IMR-90 (cell line): ENCODE measurements at regions not wholly inside any gene's neighbourhood (a gene's known extent, or its start where the extent isn't known, plus 50 kb on each side); places are given as distances from the start of the nearest gene placed in this dataset.

Experiments
- ATAC-seq: fragments of 200-7000 bp; cut with Tn5 transposase; 2 replicates; pipeline ENCODE4 v1.9.1; 2020; ENCODE audit warnings: low read depth, mild to moderate bottlenecking, moderate library complexity
- BruUV-seq: library from RNA; stranded (reverse); fragments of 400-500 nt; replicated peaks from 2 replicates; lab custom pipeline; 2021; lab: Mats Ljungman, UMichigan
- CTCF ChIA-PET: fragments of 300-600 bp; formaldehyde crosslinking; extraction: SDS; loops from one replicate; lab custom pipeline; 2021; ENCODE audit warnings: antibody characterized with exemption; lab: Yijun Ruan, JAX
- POLR2A ChIA-PET: fragments of 300-600 bp; sonication (Branson Sonifier 250); formaldehyde crosslinking; loops from one replicate; lab custom pipeline; 2022; ENCODE audit warnings: antibody characterized with exemption; ENCODE audit not compliant: unreplicated experiment; lab: Charles Lee
- DNase-seq: peaks from one replicate; pipeline ENCODE4 v3.0.0; 2013
- H2AFZ ChIP-seq: replicated peaks from 2 replicates; pipeline ENCODE3; 2013; ENCODE audit warnings: low read length, mild to moderate bottlenecking; ENCODE audit not compliant: poor library complexity
- H2AK5ac ChIP-seq: 2 replicates; pipeline ENCODE4 v1.6.1; 2013; ENCODE audit warnings: low read depth, low read length, inconsistent platforms
- H2AK9ac ChIP-seq: replicated peaks from 2 replicates; pipeline ENCODE3; 2013; ENCODE audit warnings: mild to moderate bottlenecking, low read depth, low read length, moderate library complexity; ENCODE audit not compliant: poor library complexity
- H2BK120ac ChIP-seq: 2 replicates; pipeline ENCODE4 v1.6.1; 2013; ENCODE audit warnings: low read depth, low read length, inconsistent platforms
- H2BK15ac ChIP-seq: 3 replicates; pipeline ENCODE4 v1.6.1; 2013; ENCODE audit warnings: low read depth, low read length, inconsistent platforms
- H2BK20ac ChIP-seq: 2 replicates; pipeline ENCODE4 v1.6.1; 2013; ENCODE audit warnings: low read depth, mild to moderate bottlenecking, inconsistent platforms, low read length, moderate library complexity
- H2BK5ac ChIP-seq: 2 replicates; pipeline ENCODE4 v1.6.1; 2013; ENCODE audit warnings: mild to moderate bottlenecking, low read depth, low read length, inconsistent platforms; ENCODE audit not compliant: poor library complexity, severe bottlenecking
- H3K14ac ChIP-seq: replicated peaks from 2 replicates; pipeline ENCODE4 v1.6.1; 2013; ENCODE audit warnings: low read depth, low read length, inconsistent platforms
- H3K18ac ChIP-seq: 2 replicates; pipeline ENCODE4 v1.6.1; 2013; ENCODE audit warnings: low read depth, low read length, control low read depth
- H3K23ac ChIP-seq: 2 replicates; pipeline ENCODE4 v1.6.1; 2013; ENCODE audit warnings: low read depth, low read length, inconsistent platforms
- H3K27ac ChIP-seq: 2 replicates; pipeline ENCODE4 v1.5.1; 2013; ENCODE audit warnings: mild to moderate bottlenecking, control low read depth, low read length; ENCODE audit not compliant: insufficient read depth
- H3K27me3 ChIP-seq: 2 replicates; pipeline ENCODE4 v1.6.1; 2013; ENCODE audit warnings: low read length; ENCODE audit not compliant: control insufficient read depth, insufficient read depth
- H3K36me3 ChIP-seq: 2 replicates; pipeline ENCODE4 v1.6.1; 2013; ENCODE audit warnings: low read length, mixed read lengths; ENCODE audit not compliant: control insufficient read depth, insufficient read depth
- H3K4ac ChIP-seq: 2 replicates; pipeline ENCODE4 v1.6.1; 2013; ENCODE audit warnings: low read depth, low read length, inconsistent platforms
- H3K4me1 ChIP-seq: 2 replicates; pipeline ENCODE4 v1.6.1; 2013; ENCODE audit warnings: low read length, mixed read lengths; ENCODE audit not compliant: control insufficient read depth, insufficient read depth
- H3K4me2 ChIP-seq: 2 replicates; pipeline ENCODE4 v1.6.1; 2013; ENCODE audit warnings: low read depth, mild to moderate bottlenecking, control low read depth, low read length, moderate library complexity
- H3K4me3 ChIP-seq: 2 replicates; pipeline ENCODE4 v1.5.1; 2013; ENCODE audit warnings: low read depth, mild to moderate bottlenecking, control low read depth, low read length, moderate library complexity; ENCODE audit not compliant: insufficient read depth
- H3K56ac ChIP-seq: 2 replicates; pipeline ENCODE4 v1.6.1; 2013; ENCODE audit warnings: low read length, inconsistent platforms; ENCODE audit not compliant: insufficient read depth; ENCODE audit errors: extremely low read depth
- H3K79me1 ChIP-seq, 2 experiments: 2 replicates each; pipeline ENCODE4 v1.6.1; 2013; ENCODE audit warnings: low read length in 2 of 2, inconsistent platforms in 1 of 2, low read depth in 1 of 2
- H3K9ac ChIP-seq: 2 replicates; pipeline ENCODE4 v1.6.1; 2013; ENCODE audit warnings: low read depth, low read length, control low read depth
- H3K9me1 ChIP-seq: 2 replicates; pipeline ENCODE4 v1.6.1; 2013; ENCODE audit warnings: low read length, inconsistent platforms; ENCODE audit not compliant: insufficient read depth
- H3K9me3 ChIP-seq: 2 replicates; pipeline ENCODE4 v1.6.1; 2013; ENCODE audit warnings: low read length; ENCODE audit not compliant: control insufficient read depth, insufficient read depth
- H4K20me1 ChIP-seq: 2 replicates; pipeline ENCODE4 v1.6.1; 2013; ENCODE audit warnings: low read length, inconsistent platforms; ENCODE audit not compliant: insufficient read depth
- H4K5ac ChIP-seq: 2 replicates; pipeline ENCODE4 v1.6.1; 2013; ENCODE audit warnings: mild to moderate bottlenecking, low read depth, low read length, control low read depth
- H4K8ac ChIP-seq, 2 experiments: 2 replicates each; pipeline ENCODE4 v1.6.1; 2013; ENCODE audit warnings: low read depth in 2 of 2, low read length in 2 of 2, control low read depth in 1 of 2, inconsistent platforms in 1 of 2
- H4K91ac ChIP-seq: 2 replicates; pipeline ENCODE4 v1.6.1; 2013; ENCODE audit warnings: low read depth, low read length, inconsistent platforms; ENCODE audit not compliant: insufficient read depth
- BHLHE40 ChIP-seq: fragments of 150-350 bp; IDR thresholded peaks from 2 replicates; pipeline ENCODE4 v1.6.1; 2016; ENCODE audit warnings: mild to moderate bottlenecking, low read depth, low read length
- FOS ChIP-seq: fragments of 150-350 bp; IDR thresholded peaks from 2 replicates; pipeline ENCODE4 v1.6.1; 2016; ENCODE audit warnings: low read depth, low read length
- MAZ ChIP-seq: IDR thresholded peaks from 2 replicates; pipeline ENCODE4 v1.6.1; 2012; ENCODE audit warnings: low read depth, mild to moderate bottlenecking, low read length, improper control_type of control experiment, moderate library complexity, borderline replicate concordance
- MXI1 ChIP-seq: IDR thresholded peaks from 2 replicates; pipeline ENCODE4 v1.6.1; 2012; ENCODE audit warnings: low read depth, mild to moderate bottlenecking, low read length, moderate library complexity, borderline replicate concordance
- NFE2L2 ChIP-seq: fragments of 150-350 bp; IDR thresholded peaks from 2 replicates; pipeline ENCODE4 v1.6.1; 2016; ENCODE audit warnings: low read depth, mild to moderate bottlenecking, low read length
- POLR2A ChIP-seq: IDR thresholded peaks from 2 replicates; pipeline ENCODE4 v1.6.1; 2012; ENCODE audit warnings: mild to moderate bottlenecking, low read depth, low read length
- RAD21 ChIP-seq: IDR thresholded peaks from 2 replicates; pipeline ENCODE4 v1.6.1; 2012; ENCODE audit warnings: low read length, improper control_type of control experiment
- RCOR1 ChIP-seq: IDR thresholded peaks from 2 replicates; pipeline ENCODE4 v1.6.1; 2012; ENCODE audit warnings: mild to moderate bottlenecking, low read length, improper control_type of control experiment; ENCODE audit not compliant: insufficient replicate concordance
- RFX5 ChIP-seq: IDR thresholded peaks from 2 replicates; pipeline ENCODE4 v1.8.0; 2012; ENCODE audit warnings: low read depth, mild to moderate bottlenecking, low read length, moderate library complexity
- SMC3 ChIP-seq: fragments of 150-350 bp; IDR thresholded peaks from 2 replicates; pipeline ENCODE4 v1.6.1; 2016; ENCODE audit warnings: low read depth, mild to moderate bottlenecking, antibody characterized with exemption, low read length, moderate library complexity
- WGBS, 2 experiments: methylation state at CpG; one replicate each; pipeline versions ENCODE4 v1.1.5 to v1.1.7; 2013; ENCODE audit warnings: missing lambda C conversion rate in 2 of 2; ENCODE audit not compliant: insufficient read length in 1 of 2; ENCODE audit errors: extremely low coverage in 2 of 2; 5-methylcytosine and 5-hydroxymethylcytosine counted together
- dilution Hi-C: fragments of 300-500 bp; cut with HindIII; formaldehyde crosslinking; loops from one replicate; pipeline ENCODE4 v1.14.3; 2018; ENCODE audit warnings: low sequenced_read_pairs; ENCODE audit not compliant: unreplicated experiment
- in situ Hi-C: fragments of 300-500 bp; cut with MboI; formaldehyde crosslinking; loops from 3 replicates; pipeline ENCODE4 v1.14.3; 2019; ENCODE audit warnings: low sequenced_read_pairs, inconsistent platforms, mixed read lengths
- intact Hi-C: fragments of 100-400 bp; cut with micrococcal nuclease; formaldehyde crosslinking; loops from 2 replicates; pipeline ENCODE4 v1.10.0; 2022
- TF ChIP-seq, protein P1 (sequence below): fragments of 150-350 bp; IDR thresholded peaks from 2 replicates; pipeline ENCODE4 v1.6.1; 2016; ENCODE audit warnings: low read depth, mild to moderate bottlenecking, low read length, moderate library complexity, borderline replicate concordance
- TF ChIP-seq, protein P2 (sequence below): conservative IDR thresholded peaks from 2 replicates; pipeline ENCODE4 v1.5.1; 2012; ENCODE audit warnings: mild to moderate bottlenecking, low read depth, low read length, improper control_type of control experiment

DNA sequence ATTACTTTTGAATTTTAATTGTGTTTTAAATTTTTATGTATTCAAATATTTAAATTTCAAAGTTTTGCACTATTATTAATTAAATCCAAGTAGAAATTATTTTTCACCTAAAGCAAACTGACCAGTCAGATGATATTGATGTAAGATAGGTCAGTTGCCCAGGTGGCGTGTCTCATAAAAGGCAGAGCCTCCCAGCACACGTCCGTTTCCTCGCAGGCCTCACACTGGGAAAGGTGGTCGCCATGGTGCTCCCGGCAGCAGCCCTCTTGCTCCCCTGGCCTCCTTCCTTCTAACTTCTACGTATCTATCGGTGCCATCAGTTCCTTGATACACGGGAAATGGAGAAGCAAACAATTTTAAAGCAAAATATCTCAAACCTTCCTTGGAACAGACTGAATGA is 516.8 kb downstream of the GALR1 start:
- no peaks in the 10 kb centered on the region for H3K9me1 ChIP-seq
- ATAC-seq = no peak
- no peak overlapping the region for H3K14ac ChIP-seq
- no peak overlapping the region for H3K23ac ChIP-seq
- dilution Hi-C loops = no loop called here
- no peak overlapping the region for H4K91ac ChIP-seq
- no peak overlapping the region for H2BK120ac ChIP-seq
- no peak overlapping the region for H4K8ac ChIP-seq
- ChIA-PET POLR2A (no interaction called here), CTCF (no interaction called here)
- H2BK5ac ChIP-seq = no peak overlapping the region
- no peak overlapping the region for H4K5ac ChIP-seq
- intact Hi-C loops = no loop called here
- no peak overlapping the region for H3K4me3 ChIP-seq
- no TSS peak for BruUV-seq
- H3K9ac ChIP-seq = no peak overlapping the region
- no peak overlapping the region for H3K18ac ChIP-seq
- DNase-seq = no peak
- H2BK20ac ChIP-seq = no peak overlapping the region
- H3K4ac ChIP-seq = no peak overlapping the region
- peaks cover 19% of the 10 kb centered on the region for H3K9me3 ChIP-seq
- no peak overlapping the region for H2BK15ac ChIP-seq
- H3K4me2 ChIP-seq = no peak overlapping the region
- H4K20me1 ChIP-seq = no peaks in the 10 kb centered on the region
- 39% methylated on average over 7 of the region's 9 CpGs; no CpG with 5 or more reads in 1 of the 2 experiments for WGBS, 2 experiments
- TF ChIP-seq MXI1 = no peak
- no peak for TF ChIP-seq NFE2L2
- TF ChIP-seq BHLHE40 = no peak
- no peak for TF ChIP-seq RAD21
- no peak for TF ChIP-seq POLR2A
- TF ChIP-seq RFX5 = no peak
- TF ChIP-seq MAZ = no peak
- no peak for TF ChIP-seq RCOR1
- TF ChIP-seq FOS = no peak
- TF ChIP-seq SMC3 = no peak
- TF ChIP-seq, protein P1, sequence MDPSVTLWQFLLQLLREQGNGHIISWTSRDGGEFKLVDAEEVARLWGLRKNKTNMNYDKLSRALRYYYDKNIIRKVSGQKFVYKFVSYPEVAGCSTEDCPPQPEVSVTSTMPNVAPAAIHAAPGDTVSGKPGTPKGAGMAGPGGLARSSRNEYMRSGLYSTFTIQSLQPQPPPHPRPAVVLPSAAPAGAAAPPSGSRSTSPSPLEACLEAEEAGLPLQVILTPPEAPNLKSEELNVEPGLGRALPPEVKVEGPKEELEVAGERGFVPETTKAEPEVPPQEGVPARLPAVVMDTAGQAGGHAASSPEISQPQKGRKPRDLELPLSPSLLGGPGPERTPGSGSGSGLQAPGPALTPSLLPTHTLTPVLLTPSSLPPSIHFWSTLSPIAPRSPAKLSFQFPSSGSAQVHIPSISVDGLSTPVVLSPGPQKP = no peak
- TF ChIP-seq, protein P2, sequence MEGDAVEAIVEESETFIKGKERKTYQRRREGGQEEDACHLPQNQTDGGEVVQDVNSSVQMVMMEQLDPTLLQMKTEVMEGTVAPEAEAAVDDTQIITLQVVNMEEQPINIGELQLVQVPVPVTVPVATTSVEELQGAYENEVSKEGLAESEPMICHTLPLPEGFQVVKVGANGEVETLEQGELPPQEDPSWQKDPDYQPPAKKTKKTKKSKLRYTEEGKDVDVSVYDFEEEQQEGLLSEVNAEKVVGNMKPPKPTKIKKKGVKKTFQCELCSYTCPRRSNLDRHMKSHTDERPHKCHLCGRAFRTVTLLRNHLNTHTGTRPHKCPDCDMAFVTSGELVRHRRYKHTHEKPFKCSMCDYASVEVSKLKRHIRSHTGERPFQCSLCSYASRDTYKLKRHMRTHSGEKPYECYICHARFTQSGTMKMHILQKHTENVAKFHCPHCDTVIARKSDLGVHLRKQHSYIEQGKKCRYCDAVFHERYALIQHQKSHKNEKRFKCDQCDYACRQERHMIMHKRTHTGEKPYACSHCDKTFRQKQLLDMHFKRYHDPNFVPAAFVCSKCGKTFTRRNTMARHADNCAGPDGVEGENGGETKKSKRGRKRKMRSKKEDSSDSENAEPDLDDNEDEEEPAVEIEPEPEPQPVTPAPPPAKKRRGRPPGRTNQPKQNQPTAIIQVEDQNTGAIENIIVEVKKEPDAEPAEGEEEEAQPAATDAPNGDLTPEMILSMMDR = no peak
- no peaks in the 10 kb centered on the region for H3K27me3 ChIP-seq
- no peak overlapping the region for H2AK9ac ChIP-seq
- in situ Hi-C loops = no loop called here
- H3K56ac ChIP-seq = no peak overlapping the region
- no peak overlapping the region for H2AFZ ChIP-seq
- H3K4me1 ChIP-seq = no peaks in the 10 kb centered on the region
- H3K27ac ChIP-seq = no peak overlapping the region
- no peak overlapping the region for H2AK5ac ChIP-seq
- H3K79me1 ChIP-seq = no peaks in the 10 kb centered on the region
- no peaks in the 10 kb centered on the region for H3K36me3 ChIP-seq
